IPS-11a (cell line): ENCODE measurements at regions not wholly inside any gene's neighbourhood (a gene's known extent, or its start where the extent isn't known, plus 50 kb on each side); places are given as distances from the start of the nearest gene placed in this dataset.
A peak's percentile ranks its signal among the peaks of the same experiment; 100 is the strongest.
"Not testable (repeated sequence)": the region's sequence is repeated elsewhere in the genome, so short reads cannot be mapped to it uniquely, and the experiment has no call there.

Source experiments
- H3K4me3 ChIP-seq: one replicate; pipeline ENCODE4 v1.5.1; 2013; ENCODE audit warnings: low read depth, low read length, control low read depth

DNA sequence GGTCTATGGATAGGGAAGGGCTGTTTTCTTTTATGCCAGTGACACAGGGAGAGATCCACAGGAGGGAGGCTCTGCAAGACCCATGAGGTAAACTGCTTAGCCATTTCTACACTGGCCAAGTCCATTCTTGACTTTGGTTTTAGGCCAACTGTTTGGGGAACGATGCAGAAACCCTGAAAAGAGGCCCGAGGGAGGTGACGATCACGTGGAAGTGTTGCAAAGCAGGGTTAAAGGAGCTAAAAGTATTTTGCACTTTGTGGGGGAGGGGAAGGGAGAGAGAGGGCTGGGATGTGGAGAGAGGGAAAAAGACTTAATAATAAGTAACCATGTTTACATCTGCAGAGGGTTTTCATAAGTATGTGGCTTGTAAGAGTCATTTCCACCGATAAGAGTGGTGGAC lies 239.7 kb downstream of the EMX2 start:
- no peak overlapping the region for H3K4me3 ChIP-seq

DNA sequence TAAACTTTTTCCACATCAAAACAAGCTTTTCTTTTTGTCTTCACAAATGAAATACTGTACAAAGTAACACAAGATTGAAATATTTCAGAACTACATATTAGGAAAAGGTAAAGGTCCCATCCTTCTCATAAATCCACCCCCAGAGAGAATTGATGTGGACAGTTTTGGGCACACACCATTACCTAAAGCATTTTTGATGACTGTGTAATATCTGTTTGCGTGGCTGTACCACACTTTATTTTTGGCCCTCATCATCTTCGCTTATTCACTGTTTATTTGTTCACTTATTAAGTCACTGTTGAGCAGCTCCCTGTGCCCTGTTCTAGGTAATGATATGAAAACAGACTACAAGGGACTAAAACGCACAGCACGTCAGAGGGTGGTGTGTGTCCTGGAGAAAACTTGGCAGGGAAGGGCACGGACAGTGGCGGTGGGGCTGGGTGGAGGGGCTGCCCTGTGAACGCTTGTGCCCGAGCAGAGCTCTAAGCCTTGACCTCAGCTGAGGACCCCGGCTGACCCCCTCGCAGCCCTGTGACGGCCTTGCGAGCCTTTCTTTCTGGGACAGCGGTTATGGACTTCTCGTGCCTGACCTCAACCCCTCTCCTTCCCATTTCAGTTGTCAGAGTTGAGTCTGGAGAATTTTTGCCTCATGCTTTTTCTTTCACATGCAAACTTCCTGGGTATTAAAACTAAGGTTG lies 241.3 kb downstream of the EMX2 start:
- H3K4me3 ChIP-seq, result no peak overlapping the region

DNA sequence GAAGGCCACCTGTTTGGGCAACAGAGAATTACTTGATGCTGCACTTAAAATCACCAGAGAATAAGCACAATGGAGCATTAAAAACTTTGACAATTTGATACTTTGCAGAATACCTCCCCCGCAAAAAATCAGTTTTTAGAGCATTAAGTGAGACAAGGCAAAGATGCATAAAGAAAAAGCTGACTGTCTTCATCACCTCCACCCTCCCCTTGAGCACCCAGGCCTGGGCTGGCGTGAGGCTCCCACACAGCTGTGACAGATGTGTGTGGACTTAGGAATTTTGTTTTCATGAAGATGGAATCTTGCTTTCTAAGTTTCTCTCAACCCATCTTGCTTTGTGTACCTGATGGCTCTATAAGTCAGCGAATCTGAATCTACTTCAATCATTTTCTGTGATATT lies 242.2 kb downstream of the EMX2 start:
- no peak overlapping the region for H3K4me3 ChIP-seq

DNA sequence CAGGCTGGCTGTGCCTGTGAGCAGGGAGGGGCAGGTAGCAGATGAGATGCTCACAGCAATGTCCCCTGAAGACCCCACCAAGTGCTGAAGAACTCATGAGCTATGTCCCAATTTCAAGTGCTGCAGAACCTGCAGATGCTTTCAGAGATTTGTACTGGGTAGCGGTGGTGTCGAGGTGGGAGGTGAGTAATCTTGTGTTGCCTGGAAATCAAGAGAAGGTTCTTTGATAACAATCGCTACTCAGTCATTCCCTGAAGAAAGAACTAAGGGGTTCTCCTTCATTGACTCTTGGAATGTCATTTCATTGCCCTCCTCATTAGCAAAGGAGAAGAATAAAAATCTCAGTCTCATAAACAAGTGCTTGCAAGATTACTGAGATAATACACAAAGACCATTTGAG lies 246.4 kb downstream of the EMX2 start:
- H3K4me3 ChIP-seq, result no peak overlapping the region

DNA sequence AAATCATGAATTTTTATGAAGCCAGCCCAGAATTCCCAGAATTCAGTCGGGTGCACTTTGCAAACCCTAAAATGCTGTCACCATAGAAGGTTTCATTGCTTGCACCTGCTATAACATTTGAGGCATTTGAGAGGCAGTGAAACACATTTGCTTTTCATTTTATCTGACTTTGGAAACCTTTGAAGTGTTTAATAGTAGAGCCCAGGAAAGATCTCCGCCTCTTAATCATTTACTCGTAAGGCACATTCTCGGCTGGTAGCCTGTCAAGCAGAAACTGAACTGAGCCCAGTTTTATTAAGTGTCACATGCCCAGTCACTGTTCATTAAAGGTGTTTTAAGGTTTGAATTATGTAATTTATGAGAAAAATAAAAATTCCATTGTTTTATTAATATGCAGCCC lies 247.6 kb downstream of the EMX2 start:
- H3K4me3 ChIP-seq, result no peak overlapping the region

DNA sequence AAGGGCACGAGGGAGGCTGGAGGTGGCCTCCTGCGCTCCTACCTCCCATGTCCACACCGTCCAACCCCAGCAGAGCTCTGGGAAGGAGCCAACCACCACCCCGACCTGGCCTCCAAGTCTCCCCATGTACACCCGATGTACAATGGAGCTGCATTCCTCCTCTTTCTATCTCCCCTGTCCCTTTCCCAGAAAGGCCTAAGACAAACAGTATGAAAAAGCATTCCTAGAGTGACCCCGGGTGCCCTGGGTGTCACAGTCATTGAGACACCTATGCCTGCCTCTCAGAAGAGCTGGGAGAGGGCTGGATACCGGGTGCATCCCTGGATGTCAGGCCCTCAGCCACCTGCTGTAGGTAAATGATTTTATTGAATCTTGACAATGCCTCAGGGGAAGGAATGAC lies 248.1 kb downstream of the EMX2 start:
- no peak overlapping the region for H3K4me3 ChIP-seq

DNA sequence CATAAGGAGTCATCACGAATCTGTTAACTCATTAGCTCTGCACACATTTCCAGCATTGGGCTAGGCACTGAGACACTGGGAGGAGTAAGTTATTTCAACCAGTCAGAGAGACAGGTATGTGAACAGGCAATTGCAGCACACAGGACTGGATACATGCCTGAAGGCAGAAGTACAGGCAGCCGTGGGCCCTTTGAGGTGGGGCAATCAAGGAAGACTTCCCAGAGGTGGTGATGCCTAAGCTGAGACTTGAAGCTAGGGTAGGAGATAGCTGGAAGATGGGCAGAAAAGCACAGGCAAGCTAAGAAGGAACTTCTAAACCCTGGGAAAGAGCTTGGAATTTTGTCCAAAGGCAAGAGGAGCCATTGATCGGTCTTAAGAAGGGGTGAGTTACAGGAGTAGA lies 249.7 kb downstream of the EMX2 start:
- no peak overlapping the region for H3K4me3 ChIP-seq

DNA sequence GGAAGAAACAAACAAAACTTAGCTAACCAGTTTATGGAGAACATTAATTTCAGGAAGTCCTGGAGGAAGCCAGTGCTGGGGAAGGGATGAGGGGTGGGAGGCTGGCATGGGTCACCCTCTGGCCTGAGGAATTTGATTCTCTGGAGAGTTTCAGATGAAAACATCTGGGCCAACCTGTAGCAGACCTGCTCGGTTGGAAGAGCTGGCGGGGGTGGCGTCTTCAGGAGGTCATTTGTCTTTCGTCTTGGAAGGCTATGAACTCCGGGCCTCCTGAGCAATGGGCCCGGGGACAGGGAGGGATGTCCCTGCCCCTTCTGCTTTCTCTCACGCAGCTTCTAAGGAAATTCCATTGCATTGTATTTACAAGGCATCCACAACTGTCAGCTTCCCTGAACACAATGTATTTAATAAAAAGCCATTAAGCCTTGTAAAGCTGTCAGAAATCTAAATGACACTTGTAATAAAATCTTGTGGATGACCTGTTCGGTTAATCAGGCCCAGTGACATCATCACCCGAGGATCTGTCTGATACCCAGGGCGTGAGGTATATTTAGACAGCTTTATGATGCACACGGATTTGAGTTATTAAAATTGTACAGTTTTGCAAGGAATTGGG lies 250.5 kb downstream of the RAB11FIP2 start:
- H3K4me3 ChIP-seq, result no peak overlapping the region

DNA sequence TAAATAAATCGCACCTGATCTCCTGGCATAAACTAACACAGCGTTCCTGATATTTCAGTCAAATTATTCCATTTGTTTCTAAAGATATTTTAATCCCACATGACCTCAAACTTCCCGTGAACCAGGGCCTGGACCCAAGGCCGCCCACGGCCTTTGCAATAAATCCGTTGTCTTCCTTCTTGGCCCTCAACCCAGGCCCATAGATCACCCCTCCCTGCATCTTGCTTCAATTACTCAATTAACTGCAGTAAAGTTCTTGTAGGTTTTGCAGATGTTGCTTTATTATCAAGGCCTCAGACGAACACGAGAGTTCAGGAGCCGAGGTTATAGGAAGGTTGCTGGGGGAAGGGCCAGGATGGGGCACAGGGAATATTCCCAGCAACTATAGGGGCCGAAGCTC lies 249.4 kb downstream of the RAB11FIP2 start:
- H3K4me3 ChIP-seq, result no peak overlapping the region

DNA sequence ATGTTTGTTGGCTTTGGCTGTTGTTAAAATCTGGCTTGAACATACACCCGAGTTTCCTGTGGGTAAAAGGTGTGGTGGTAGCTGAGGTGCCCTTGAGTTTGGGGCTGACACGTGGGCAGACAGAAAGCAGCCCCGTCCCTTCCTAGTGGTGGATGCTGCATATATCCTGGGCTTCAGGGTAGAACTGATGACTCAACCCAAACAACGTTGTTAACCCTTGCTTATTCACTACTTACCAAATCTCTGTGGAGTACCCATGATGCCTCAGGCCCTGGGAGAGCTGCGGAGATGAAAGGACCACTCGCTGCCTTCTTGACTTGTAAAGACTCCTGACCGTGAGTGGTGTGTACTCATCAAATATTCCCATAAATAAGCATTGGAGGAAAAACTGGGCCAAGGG lies 245.1 kb downstream of the RAB11FIP2 start:
- no peak overlapping the region for H3K4me3 ChIP-seq

DNA sequence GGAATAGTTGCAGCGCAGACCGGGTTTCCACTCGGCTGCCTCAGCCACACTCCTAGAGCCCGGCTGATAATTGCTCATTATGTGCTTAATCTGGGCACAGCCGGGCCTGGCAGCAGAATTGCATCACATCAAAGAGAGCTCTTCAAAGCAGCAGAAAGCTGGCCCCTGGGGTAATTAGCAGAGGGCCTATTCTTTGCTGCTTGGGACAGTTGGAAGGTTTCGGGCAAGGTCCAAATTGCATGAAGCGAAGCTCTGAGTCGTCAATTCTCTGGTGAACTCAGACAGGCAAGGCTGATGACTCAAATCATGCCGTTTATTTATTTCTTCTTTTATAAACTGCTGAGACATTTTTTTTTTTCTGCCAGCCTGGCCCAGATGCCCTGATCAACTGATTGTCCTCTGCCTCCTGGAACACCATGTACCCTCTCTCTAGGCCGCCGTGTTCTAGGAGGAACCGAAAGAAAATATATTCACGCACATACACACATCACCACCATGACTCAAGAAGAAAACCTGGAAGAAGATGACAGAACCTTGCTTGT lies 242.2 kb downstream of the RAB11FIP2 start:
- H3K4me3 ChIP-seq, result no peak overlapping the region

DNA sequence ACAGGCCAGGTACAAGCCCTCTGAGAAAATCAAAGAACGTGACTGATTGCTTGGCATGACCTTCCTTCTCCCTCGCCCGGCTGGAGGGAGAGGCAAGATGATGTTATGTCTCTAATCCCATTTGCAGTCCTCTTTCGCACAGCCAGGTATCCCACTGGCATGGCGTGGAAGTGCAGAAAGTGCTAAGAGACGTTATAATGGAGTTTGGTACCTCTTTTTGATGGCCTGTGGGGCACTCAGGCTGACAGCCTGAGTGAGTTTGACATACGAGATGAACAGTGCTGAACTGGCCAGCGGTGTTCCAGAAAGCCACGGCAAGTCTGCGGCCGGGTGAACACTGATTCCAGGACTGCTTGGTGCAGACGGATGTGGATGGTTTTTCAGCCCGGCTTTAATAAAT lies 241.6 kb downstream of the RAB11FIP2 start:
- H3K4me3 ChIP-seq, result no peak overlapping the region

DNA sequence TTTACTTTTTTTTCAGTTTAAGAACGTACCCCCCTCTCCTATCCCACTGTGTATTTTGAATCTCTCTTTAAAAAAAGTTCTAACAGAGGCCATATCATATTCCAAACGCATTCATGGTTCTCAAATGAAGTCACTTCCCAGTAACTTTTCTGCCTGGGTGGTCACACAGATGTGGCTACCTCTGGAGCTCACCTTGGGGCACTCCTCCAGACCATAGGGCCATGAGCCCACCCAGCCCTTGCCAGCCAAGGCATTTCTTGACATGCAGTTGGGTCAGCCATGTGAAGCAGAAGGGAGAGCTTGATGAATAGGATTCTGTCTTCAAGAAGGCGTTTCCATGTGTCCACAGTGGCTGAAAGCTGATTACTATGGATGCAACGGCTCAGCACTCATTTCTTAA lies 239.3 kb downstream of the RAB11FIP2 start:
- no peak overlapping the region for H3K4me3 ChIP-seq

DNA sequence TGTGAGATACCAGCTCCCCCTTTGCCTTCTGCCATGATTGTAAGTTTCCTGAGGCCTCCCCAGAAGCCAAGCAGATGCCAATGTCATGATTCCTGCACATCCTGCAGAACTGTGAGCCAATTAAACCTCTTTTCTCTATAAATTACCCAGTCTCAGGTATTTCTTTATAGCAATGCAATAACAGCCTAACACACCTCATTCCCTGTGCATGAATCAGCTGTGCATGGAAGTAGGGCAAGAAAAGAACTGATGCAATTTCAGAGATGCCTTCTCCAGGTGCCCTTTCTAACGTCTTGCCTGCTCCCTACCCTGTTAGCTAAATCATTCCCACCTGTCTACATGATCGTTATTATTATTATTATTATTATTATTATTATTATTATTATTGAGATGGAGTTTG lies 230.9 kb downstream of the RAB11FIP2 start:
- not testable (repeated sequence) for H3K4me3 ChIP-seq

DNA sequence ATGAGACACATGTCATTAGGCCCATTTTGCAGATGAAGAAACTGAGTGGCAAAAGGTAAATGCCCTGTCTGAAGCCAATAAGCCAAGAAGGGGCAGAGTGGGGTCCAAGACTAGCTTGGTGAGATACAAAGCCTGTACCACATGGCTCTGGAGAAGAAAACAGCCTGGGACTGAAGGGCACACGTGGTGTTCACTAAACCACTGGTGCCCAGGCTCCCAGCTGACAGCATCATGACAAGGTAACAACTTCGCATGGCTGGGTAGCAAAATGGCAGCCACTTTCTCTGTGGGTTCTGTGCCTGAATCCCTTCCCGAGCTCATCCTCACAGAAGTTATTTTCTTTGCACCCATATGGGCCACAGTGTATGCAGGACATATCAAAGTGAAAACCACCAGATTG lies 229.6 kb downstream of the RAB11FIP2 start:
- H3K4me3 ChIP-seq, result no peak overlapping the region

DNA sequence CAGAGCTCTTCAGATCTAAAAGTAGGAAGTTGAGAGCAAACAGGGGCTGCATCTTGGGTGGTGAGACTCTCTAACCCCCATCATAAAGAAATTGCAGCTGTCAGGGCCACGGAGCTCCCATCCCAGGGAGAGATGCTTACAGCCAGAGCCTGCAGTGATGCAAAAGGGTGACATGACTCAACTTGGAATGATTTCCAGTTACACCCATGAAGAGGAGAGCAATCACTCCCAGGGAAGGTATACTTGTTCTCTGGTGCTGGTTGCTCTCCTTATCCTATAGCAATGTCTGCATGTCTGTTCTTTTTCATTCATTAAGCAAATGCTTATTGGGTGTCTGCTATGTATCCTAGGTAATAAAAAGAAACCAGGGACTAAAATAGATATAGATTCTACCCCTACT lies 228.0 kb downstream of the RAB11FIP2 start:
- no peak overlapping the region for H3K4me3 ChIP-seq

DNA sequence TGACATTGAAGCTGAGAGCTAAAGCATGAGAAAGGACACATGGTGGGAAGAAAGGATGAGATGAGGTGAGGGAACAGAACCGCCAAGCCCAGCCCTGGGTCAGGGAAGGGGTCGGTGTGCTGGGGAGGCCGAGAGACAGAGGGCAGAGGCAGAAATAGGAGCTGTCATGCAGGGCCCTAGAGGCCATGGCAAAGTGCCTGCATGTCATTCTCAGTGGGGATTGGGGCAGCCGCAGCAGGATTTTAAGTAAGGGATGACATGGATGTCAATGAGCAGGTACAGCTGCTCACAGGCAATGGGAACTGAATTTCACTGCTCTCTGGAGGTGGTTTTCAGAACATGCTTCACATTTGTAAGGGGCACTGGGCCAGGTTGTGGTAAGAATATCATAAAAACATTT lies 227.4 kb downstream of the RAB11FIP2 start:
- H3K4me3 ChIP-seq, result no peak overlapping the region

DNA sequence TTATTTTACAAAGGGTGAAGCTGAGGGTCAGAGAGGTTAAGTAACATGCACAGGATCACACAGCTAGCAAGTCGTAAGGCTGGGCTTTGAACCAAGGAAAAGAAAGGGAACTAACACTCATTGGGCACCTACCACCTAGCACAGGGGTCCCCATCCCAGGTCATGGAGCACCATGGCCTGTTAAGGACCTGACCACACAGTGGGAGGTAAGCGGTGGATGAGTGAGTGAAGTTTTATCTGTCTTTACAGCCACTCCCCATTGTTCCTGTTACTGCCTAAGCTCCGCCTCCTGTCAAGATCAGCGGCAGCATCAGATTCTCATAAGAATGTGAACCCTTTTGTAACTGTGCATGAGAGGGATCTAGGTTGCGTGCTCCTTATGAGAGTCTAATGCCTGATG lies 222.8 kb downstream of the RAB11FIP2 start:
- no peak overlapping the region for H3K4me3 ChIP-seq

DNA sequence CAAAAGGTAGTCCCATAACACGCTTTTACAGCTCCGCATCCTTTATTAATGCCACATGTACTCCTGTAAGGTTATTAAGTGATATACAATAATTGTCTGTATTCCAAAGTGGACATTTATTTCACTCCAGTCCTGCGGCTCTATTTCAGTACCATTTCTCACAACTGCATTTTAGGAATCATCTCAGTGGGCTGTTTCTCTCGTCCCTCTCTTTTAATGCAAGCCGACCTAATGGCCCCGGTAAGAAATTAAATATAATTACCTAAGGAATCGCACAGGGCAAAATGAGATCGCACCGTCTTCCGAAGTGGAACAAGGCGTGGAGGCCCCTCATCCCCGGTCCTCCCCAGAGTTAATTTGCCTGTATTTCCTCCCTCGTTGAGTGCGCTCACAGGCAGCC lies 216.5 kb downstream of the RAB11FIP2 start:
- H3K4me3 ChIP-seq, result no peak overlapping the region

DNA sequence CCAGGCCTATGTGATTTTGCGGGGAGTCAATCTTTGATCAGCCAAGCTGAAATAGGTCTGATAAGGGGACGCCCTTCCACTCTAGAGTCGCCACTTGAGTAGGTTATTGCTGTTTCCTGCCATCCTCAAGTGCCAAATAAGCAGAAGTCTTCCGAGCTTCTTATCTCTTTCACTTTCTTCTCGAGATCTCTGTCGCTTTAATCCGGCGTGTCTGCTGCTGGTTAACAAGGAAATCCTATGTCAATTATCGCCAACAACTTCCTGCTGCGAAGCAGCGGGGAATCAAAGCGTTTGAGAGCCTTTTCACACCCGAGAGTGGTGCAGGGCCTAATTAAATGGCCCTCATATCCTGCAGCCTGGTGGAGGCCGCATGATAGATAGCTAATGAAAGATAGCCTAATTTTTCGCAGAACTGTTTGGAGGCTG lies 215.9 kb downstream of the RAB11FIP2 start:
- H3K4me3 ChIP-seq, result no peak overlapping the region

DNA sequence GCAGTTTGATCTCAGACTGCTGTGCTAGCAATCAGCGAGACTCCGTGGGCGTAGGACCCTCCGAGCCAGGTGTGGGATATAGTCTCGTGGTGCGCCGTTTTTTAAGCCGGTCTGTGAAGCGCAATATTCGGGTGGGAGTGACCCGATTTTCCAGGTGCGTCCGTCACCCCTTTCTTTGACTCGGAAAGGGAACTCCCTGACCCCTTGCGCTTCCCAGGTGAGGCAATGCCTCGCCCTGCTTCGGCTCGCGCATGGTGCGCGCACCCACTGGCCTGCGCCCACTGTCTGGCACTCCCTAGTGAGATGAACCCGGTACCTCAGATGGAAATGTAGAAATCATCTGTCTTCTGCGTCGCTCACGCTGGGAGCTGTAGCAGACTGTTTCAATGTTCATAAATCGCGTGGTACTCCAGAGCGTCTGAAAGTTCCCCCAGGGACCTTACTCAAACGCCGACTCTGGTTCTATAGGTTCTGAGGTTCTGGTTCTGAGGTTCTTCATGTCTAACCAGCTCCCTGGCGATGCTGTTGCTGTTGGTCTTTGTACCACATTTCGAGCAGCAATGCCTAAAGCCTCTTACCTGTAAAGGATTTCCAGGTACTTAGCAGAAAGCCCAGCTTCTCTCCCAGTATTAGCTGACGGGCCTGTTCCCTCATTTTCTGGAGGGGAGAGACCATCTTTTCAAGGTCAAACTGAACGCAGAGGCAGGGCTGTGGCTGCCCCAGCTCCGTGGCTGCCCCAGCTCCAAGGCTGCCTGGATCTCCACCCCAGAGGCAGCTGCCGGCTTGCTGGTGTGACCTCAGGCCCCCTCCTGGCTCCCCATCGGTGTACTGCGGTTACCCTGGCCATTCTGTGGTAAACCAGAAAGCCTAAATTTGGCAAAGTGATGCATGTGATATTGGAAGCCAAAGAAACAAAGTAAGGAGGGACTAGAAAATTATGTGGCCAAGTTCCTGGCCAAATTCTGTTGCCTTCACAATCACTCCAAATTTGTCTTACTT lies 207.9 kb downstream of the RAB11FIP2 start:
- peak overlapping the region; percentile 14 for H3K4me3 ChIP-seq
